ENCODE measurements at regions not wholly inside any gene's neighbourhood (a gene's known extent, or its start where the extent isn't known, plus 50 kb on each side); places are given as distances from the start of the nearest gene placed in this dataset.

- no peak for TF ChIP-seq CTCF (IDR thresholded peaks at IDR 0.05)
- no peak for DNase-seq
- intact Hi-C loops (cut with DNase I; ENCODE audit: low total_unique reads): no loop called here
- no peaks in the 10 kb centered on the region for H3K4me1 ChIP-seq
- no peak overlapping the region for H3K4me3 ChIP-seq
- no peak overlapping the region for H3K27ac ChIP-seq
- H3K27me3 ChIP-seq: no peaks in the 10 kb centered on the region
- no peaks in the 10 kb centered on the region for H3K36me3 ChIP-seq
- no peaks in the 10 kb centered on the region for H3K9me3 ChIP-seq
These were observed 143.3 kb upstream of the PLPP4 start for GRCh38 chr10:120313715-120314114.

- no peaks in the 10 kb centered on the region for H3K27me3 ChIP-seq
- intact Hi-C loops (cut with DNase I; ENCODE audit: low total_unique reads): no loop called here
- H3K27ac ChIP-seq: no peak overlapping the region
- H3K36me3 ChIP-seq: no peaks in the 10 kb centered on the region
- H3K9me3 ChIP-seq: no peaks in the 10 kb centered on the region
- no peak overlapping the region for H3K4me3 ChIP-seq
- no peak for TF ChIP-seq CTCF (IDR thresholded peaks at IDR 0.05)
- H3K4me1 ChIP-seq: no peaks in the 10 kb centered on the region
- DNase-seq: no peak
These were observed 142.6 kb upstream of the PLPP4 start for GRCh38 chr10:120314442-120314841.

DNA sequence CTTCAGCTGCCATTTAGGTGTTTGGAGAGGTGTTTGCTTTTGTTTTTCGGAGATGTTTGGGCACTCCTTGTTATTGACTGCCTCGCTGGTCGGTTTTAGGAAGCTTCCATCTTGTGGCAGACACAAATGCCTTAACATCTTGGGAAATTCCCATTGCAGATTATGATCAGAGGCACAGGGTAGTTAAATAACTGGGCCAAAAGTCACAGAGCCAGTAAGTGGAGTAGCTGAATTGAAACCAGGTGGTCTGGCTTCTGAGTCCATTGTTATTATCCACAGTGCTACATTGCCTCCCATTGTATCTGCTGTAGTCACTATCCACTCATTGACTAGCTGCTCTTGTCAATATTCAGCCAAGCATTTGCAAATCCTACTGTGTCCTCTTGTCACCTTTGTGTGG lies 138.2 kb upstream of the PLPP4 start:
- TF ChIP-seq CTCF (IDR thresholded peaks at IDR 0.05): no peak
- Histone ChIP-seq H3K4me3 (no peak overlapping the region), H3K9me3 (no peaks in the 10 kb centered on the region), H3K27me3 (no peaks in the 10 kb centered on the region), H3K36me3 (no peaks in the 10 kb centered on the region), H3K4me1 (no peaks in the 10 kb centered on the region), H3K27ac (no peak overlapping the region)
- intact Hi-C loops (cut with DNase I; ENCODE audit: low total_unique reads): no loop called here
- no peak for DNase-seq

DNA sequence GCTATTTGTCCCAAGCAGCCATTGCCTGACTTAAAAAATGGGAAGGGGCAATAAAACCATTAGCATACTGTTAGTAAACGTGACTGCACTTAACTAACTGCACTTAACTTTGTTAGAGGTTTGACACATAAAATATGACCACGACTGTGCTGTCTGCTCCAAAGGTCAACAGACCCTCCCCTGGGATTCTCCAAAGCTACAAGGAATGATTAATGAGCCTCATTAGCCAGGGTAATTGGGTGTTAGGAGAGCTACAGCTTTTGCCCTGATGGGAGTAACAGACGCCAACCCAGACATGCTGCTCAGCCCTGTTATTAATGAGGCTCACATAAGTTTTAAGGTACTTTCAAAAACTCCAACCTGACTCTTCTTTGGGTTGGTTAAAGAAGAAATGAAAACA lies 129.4 kb upstream of the PLPP4 start:
- intact Hi-C loops (cut with DNase I; ENCODE audit: low total_unique reads): no loop called here
- no peaks in the 10 kb centered on the region for H3K36me3 ChIP-seq
- H3K4me3 ChIP-seq: no peak overlapping the region
- no peak for DNase-seq
- H3K4me1 ChIP-seq: no peaks in the 10 kb centered on the region
- H3K9me3 ChIP-seq: no peaks in the 10 kb centered on the region
- no peak for TF ChIP-seq CTCF (IDR thresholded peaks at IDR 0.05)
- no peaks in the 10 kb centered on the region for H3K27me3 ChIP-seq
- no peak overlapping the region for H3K27ac ChIP-seq

DNA sequence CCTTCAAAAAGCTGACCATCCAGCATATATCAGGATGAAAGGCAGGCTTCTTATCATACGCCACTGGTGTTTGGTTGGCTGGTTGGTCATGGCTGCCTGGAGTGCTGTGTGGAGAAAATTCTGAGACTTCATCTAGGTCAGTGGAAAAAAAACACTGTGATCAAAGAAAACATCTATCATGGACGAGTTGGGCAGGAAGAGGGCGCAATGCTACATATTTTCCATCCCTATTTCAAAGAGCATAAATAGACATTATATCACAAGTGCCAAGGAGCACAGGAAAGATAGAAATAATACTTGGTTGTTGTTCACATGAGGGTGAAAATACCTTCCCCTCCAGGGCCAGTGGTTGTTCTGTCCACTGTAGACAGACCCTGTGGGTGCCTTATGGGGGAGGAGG lies 128.4 kb upstream of the PLPP4 start:
- no peaks in the 10 kb centered on the region for H3K4me1 ChIP-seq
- intact Hi-C loops (cut with DNase I; ENCODE audit: low total_unique reads): no loop called here
- H3K9me3 ChIP-seq: no peaks in the 10 kb centered on the region
- DNase-seq: no peak
- H3K4me3 ChIP-seq: no peak overlapping the region
- H3K27me3 ChIP-seq: no peaks in the 10 kb centered on the region
- H3K27ac ChIP-seq: no peak overlapping the region
- no peak for TF ChIP-seq CTCF (IDR thresholded peaks at IDR 0.05)
- H3K36me3 ChIP-seq: no peaks in the 10 kb centered on the region

- no peaks in the 10 kb centered on the region for H3K9me3 ChIP-seq
- no peak for TF ChIP-seq CTCF (IDR thresholded peaks at IDR 0.05)
- H3K4me3 ChIP-seq: no peak overlapping the region
- H3K27ac ChIP-seq: no peak overlapping the region
- DNase-seq: no peak
- no peaks in the 10 kb centered on the region for H3K36me3 ChIP-seq
- no peaks in the 10 kb centered on the region for H3K4me1 ChIP-seq
- no peaks in the 10 kb centered on the region for H3K27me3 ChIP-seq
- intact Hi-C loops (cut with DNase I; ENCODE audit: low total_unique reads): no loop called here
These were observed 121.5 kb upstream of the PLPP4 start for GRCh38 chr10:120335553-120335952.

Measured in tibial artery (tissue), 4 donors.